ENCODE measurements at regions not wholly inside any gene's neighbourhood (a gene's known extent, or its start where the extent isn't known, plus 50 kb on each side); places are given as distances from the start of the nearest gene placed in this dataset.

DNA sequence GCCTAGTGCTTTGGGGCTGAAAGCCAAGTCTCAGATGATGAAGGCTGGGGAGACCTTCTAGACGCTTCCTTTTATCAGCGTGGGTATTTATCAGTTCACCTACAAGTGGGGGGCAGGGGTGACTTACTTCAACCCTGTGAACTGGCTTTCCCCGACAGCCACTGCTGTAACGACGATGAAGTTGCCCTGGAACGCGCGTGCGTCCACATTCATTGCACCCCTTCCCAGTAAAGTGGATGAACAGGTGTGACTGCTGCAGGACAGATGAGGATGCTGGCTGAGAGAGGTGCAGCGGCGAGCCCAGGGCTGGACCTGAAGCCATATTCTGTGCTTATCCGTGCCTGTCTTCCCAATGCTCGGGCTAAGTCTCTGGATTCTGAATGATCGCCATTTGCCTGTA, 1122.3 kb downstream of the TBC1D22A start:
- H3K36me3 ChIP-seq, result no peaks in the 10 kb centered on the region
- DNase-seq (ENCODE audit: low spot score in 2 of 2), result no peak
- no peaks in the 10 kb centered on the region for H3K4me1 ChIP-seq
- TF ChIP-seq EP300 (IDR thresholded peaks at IDR 0.05) (no peak), POLR2A (IDR thresholded peaks at IDR 0.05) (no peak)
- TF ChIP-seq, protein P1, sequence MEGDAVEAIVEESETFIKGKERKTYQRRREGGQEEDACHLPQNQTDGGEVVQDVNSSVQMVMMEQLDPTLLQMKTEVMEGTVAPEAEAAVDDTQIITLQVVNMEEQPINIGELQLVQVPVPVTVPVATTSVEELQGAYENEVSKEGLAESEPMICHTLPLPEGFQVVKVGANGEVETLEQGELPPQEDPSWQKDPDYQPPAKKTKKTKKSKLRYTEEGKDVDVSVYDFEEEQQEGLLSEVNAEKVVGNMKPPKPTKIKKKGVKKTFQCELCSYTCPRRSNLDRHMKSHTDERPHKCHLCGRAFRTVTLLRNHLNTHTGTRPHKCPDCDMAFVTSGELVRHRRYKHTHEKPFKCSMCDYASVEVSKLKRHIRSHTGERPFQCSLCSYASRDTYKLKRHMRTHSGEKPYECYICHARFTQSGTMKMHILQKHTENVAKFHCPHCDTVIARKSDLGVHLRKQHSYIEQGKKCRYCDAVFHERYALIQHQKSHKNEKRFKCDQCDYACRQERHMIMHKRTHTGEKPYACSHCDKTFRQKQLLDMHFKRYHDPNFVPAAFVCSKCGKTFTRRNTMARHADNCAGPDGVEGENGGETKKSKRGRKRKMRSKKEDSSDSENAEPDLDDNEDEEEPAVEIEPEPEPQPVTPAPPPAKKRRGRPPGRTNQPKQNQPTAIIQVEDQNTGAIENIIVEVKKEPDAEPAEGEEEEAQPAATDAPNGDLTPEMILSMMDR (IDR thresholded peaks at IDR 0.05), result no peak
- H3K9me3 ChIP-seq, result no peaks in the 10 kb centered on the region
- WGBS, 2 donors, result 94 to 96% methylated on average over 14 of the region's 14 CpGs
- H3K27me3 ChIP-seq, result no peaks in the 10 kb centered on the region
- H3K27ac ChIP-seq, result no peak overlapping the region
- no peak overlapping the region for H3K4me3 ChIP-seq

DNA sequence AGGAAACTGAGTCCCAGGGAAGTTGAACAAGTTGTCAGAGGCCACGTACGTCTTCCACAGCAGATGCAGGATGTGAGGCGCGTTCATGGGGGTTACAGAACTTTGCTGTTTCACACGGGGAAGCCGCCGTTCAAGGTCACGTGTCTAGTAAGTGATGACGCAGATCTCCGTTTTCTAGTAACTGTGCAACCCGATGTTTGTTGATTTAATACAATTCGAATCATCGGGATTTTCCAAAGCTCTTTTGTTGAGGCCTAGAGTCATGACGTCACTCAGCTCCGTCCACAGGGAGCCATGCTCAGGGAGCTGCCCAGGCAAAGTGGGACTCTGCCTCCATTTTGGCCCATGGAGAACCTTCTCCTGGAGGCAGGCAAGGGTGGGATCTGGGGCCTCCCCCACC, 1121.8 kb downstream of the TBC1D22A start:
- Histone ChIP-seq H3K4me1 (no peaks in the 10 kb centered on the region), H3K36me3 (no peaks in the 10 kb centered on the region), H3K4me3 (no peak overlapping the region), H3K9me3 (no peaks in the 10 kb centered on the region), H3K27ac (no peak overlapping the region), H3K27me3 (no peaks in the 10 kb centered on the region)
- DNase-seq (ENCODE audit: low spot score in 2 of 2), result no peak
- TF ChIP-seq EP300 (IDR thresholded peaks at IDR 0.05), result no peak
- 87 to 93% methylated on average over 15 of the region's 15 CpGs for WGBS, 2 donors

DNA sequence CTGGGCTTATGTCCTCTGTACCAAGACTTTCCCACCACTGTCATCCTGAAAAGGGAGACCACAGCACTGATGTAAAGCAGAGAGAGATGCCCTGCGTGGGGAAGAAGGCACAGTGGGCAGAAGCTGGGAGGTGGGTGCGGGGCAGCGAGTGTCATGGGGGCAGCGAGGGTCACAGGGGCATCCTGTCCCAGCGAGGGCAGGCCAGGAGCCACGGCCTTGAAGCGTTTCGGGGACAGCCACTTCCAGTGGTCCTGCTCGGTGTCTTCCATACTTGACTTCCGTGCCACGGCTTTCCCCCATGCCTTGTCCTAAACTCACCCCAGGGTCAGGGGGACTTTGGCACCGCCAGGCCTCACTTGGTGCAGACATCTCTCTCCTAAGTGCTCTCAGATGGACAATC, 1121.3 kb downstream of the TBC1D22A start:
- Histone ChIP-seq H3K36me3 (no peaks in the 10 kb centered on the region), H3K27me3 (no peaks in the 10 kb centered on the region), H3K9me3 (no peaks in the 10 kb centered on the region), H3K4me1 (no peaks in the 10 kb centered on the region), H3K4me3 (no peak overlapping the region), H3K27ac (no peak overlapping the region)
- 89 to 94% methylated on average over 12 of the region's 12 CpGs for WGBS, 2 donors
- DNase-seq (ENCODE audit: low spot score in 2 of 2), result no peak
- TF ChIP-seq POLR2A (IDR thresholded peaks at IDR 0.05) (no peak), EP300 (IDR thresholded peaks at IDR 0.05) (no peak)
- TF ChIP-seq, protein P1 (IDR thresholded peaks at IDR 0.05), result no peak

DNA sequence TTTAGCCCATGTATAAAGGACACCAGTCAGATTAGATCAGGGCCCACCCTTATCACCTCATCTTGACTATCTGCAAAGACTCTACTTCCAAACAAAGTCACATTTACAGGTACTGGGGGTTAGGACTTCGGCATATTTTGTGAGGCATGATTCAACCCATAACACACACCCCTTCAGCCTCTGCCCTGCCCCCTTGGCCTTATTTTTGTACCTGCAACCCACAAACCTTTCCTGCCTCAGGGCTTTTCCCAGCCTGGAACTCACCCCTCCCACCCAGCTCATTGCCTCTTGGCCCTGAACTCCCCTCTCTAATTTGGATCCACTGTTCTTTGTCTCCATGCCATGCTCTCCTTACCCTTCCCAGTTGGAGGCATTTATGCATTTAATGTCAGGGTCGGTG, 1116.9 kb downstream of the TBC1D22A start:
- Histone ChIP-seq H3K9me3 (no peaks in the 10 kb centered on the region), H3K27ac (no peak overlapping the region), H3K36me3 (no peaks in the 10 kb centered on the region), H3K27me3 (no peaks in the 10 kb centered on the region), H3K4me3 (no peak overlapping the region), H3K4me1 (no peaks in the 10 kb centered on the region)
- no peak for DNase-seq (ENCODE audit: low spot score in 2 of 2)
- WGBS, 2 donors, result 77 to 80% methylated on average over 2 of the region's 2 CpGs
- TF ChIP-seq POLR2A (IDR thresholded peaks at IDR 0.05) (no peak), EP300 (IDR thresholded peaks at IDR 0.05) (no peak)
- TF ChIP-seq, protein P1 (IDR thresholded peaks at IDR 0.05), result no peak

DNA sequence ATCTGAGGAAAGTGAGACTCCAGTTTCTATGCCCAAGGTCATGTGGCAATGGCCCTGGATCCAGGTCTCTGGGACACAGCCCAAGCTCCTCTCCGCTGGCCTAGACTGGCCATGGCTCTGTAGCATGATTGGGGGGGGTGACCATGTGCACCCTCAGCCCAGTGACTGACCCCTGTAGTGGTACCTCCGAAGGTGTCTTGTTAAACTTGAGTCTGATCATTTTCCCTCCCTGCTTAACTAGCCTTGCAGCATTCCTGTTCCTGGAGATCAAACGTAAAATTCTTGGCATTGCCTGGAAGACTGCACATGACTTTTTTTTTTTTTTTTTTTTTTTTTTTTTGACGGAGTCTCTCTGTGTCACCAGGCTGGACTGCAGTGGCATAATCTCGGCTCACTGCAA, 1116.0 kb downstream of the TBC1D22A start:
- no peak for DNase-seq (ENCODE audit: low spot score in 2 of 2)
- no peaks in the 10 kb centered on the region for H3K27me3 ChIP-seq
- no peak for TF ChIP-seq POLR2A (IDR thresholded peaks at IDR 0.05)
- no peak overlapping the region for H3K4me3 ChIP-seq
- H3K36me3 ChIP-seq, result no peaks in the 10 kb centered on the region
- H3K27ac ChIP-seq, result no peak overlapping the region
- no peaks in the 10 kb centered on the region for H3K4me1 ChIP-seq
- H3K9me3 ChIP-seq, result no peaks in the 10 kb centered on the region
- WGBS, 2 donors, result 76 to 83% methylated on average over 5 of the region's 5 CpGs

DNA sequence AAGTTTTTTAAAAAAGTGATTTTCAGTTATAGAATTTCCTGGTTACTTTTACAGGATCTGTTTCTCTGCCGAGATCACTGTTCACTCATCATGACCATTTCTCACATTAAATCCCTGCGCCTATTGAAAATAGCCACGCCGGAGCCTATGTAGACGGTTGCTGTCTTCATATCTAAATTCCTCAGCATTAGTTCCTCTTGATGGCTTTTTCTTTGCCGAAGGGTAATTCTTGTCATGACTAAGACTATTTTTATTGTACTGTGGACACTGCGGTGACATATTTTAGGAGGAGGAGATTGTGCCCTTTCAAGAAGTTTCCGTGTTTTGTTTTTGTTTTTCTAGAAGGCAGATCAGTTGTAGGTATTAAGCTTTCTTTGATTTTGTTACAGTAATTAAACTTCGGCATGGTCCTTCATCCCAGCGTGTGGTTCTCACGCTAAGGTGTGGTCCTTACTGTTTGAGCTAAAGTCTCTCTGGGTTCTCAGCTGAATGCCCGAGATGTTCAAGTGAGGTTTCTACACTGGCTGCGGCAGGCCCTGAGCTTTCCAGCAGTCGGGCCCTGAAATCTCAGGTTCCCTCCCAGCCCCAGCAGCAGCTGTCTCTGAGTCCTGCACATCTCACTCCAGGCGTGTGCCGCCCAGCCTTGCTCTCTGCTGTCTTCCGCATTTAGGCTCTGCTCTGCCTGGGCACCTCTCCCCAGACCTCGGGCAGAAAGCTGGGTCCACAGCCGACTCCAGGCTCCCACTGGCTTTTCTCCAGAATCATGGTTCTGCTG, 1110.5 kb downstream of the TBC1D22A start:
- peaks cover 0 to 2% (median 0%) of the 10 kb centered on the region in 4 donors for H3K9me3 ChIP-seq
- DNase-seq (ENCODE audit: low spot score in 2 of 2), result no peak
- no peaks in the 10 kb centered on the region for H3K36me3 ChIP-seq
- no peaks in the 10 kb centered on the region for H3K27me3 ChIP-seq
- WGBS, 2 donors, result 82 to 86% methylated on average over 19 of the region's 19 CpGs
- TF ChIP-seq, protein P1 (IDR thresholded peaks at IDR 0.05), result no peak
- TF ChIP-seq EP300 (IDR thresholded peaks at IDR 0.05) (no peak), POLR2A (IDR thresholded peaks at IDR 0.05) (no peak)
- H3K4me1 ChIP-seq, result no peaks in the 10 kb centered on the region
- no peak overlapping the region for H3K4me3 ChIP-seq
- H3K27ac ChIP-seq, result no peak overlapping the region

Data from tibial nerve (tissue), 4 donors.